DMS114 treated with DMSO at 0.1 percent for 48 hours (cell line): ENCODE measurements at regions not wholly inside any gene's neighbourhood (a gene's known extent, or its start where the extent isn't known, plus 50 kb on each side); places are given as distances from the start of the nearest gene placed in this dataset.
"Not testable (repeated sequence)": the region's sequence is repeated elsewhere in the genome, so short reads cannot be mapped to it uniquely, and the experiment has no call there.

Experiments
- DNase-seq: peaks from one replicate; lab custom pipeline; 2025; ENCODE audit not compliant: unreplicated experiment; lab: John Stamatoyannopoulos, UW

- no peak for DNase-seq
These were observed 120.4 kb upstream of the ZNF184 start for GRCh38 chr6:27593200-27593818.

GRCh38 chr6:27592481-27593199, 119.7 kb upstream of the ZNF184 start:
- DNase-seq = peak; percentile 88

- peak; percentile 74 for DNase-seq
These were observed 119.0 kb upstream of the ZNF184 start for GRCh38 chr6:27591699-27592480.

- DNase-seq = not testable (repeated sequence)
These were observed 112.4 kb upstream of the ZNF184 start for GRCh38 chr6:27585316-27585715.

GRCh38 chr6:27584326-27584725, 111.4 kb upstream of the ZNF184 start:
- DNase-seq = no peak

- peak; percentile 75 for DNase-seq
These were observed 110.2 kb upstream of the ZNF184 start for GRCh38 chr6:27582928-27583725.

GRCh38 chr6:27579973-27580372, 107.1 kb upstream of the ZNF184 start:
- DNase-seq = no peak

GRCh38 chr6:27577922-27578321, 105.0 kb upstream of the ZNF184 start:
- DNase-seq = no peak

GRCh38 chr6:27575594-27576361, 102.9 kb upstream of the ZNF184 start:
- no peak for DNase-seq

GRCh38 chr6:27568226-27568897, 95.5 kb upstream of the ZNF184 start:
- no peak for DNase-seq

GRCh38 chr6:27565839-27566779, 93.2 kb upstream of the ZNF184 start:
- no peak for DNase-seq

GRCh38 chr6:27562027-27562410, 89.1 kb upstream of the ZNF184 start:
- no peak for DNase-seq

- no peak for DNase-seq
These were observed 85.3 kb upstream of the ZNF184 start for GRCh38 chr6:27558028-27558724.

- DNase-seq = no peak
These were observed 83.5 kb upstream of the ZNF184 start for GRCh38 chr6:27556406-27556805.

- DNase-seq = no peak
These were observed 80.4 kb upstream of the ZNF184 start for GRCh38 chr6:27553123-27553904.

GRCh38 chr6:27551607-27552006, 78.7 kb upstream of the ZNF184 start:
- DNase-seq = no peak

- DNase-seq = no peak
These were observed 77.8 kb upstream of the ZNF184 start for GRCh38 chr6:27550692-27551091.

GRCh38 chr6:27549241-27549598, 76.3 kb upstream of the ZNF184 start:
- DNase-seq = not testable (repeated sequence)
